ENCODE measurements at regions not wholly inside any gene's neighbourhood (a gene's known extent, or its start where the extent isn't known, plus 50 kb on each side); places are given as distances from the start of the nearest gene placed in this dataset.

- TF ChIP-seq ZNF691 (CRISPR knock-in tag; IDR thresholded peaks at IDR 0.05; ENCODE audit: borderline replicate concordance, low read depth): no peak
- TF ChIP-seq ZNF484 (CRISPR knock-in tag; IDR thresholded peaks at IDR 0.05; ENCODE audit: borderline replicate concordance, low read depth): no peak
- no peak for TF ChIP-seq KIAA2018 (CRISPR knock-in tag; IDR thresholded peaks at IDR 0.05; ENCODE audit: borderline replicate concordance)
- no peak for TF ChIP-seq CEBPZ (IDR thresholded peaks at IDR 0.05; ENCODE audit: low read length)
- TF ChIP-seq AGO2 (optimal IDR thresholded peaks at IDR 0.05; ENCODE audit: low read depth, low read length): no peak
- no peak for TF ChIP-seq ETS1 (CRISPR knock-in tag; IDR thresholded peaks at IDR 0.05)
- TF ChIP-seq ZBTB25 (CRISPR knock-in tag; IDR thresholded peaks at IDR 0.05): no peak
- no peak for TF ChIP-seq ZNF383 (CRISPR knock-in tag; IDR thresholded peaks at IDR 0.05; ENCODE audit: borderline replicate concordance)
- TF ChIP-seq ZNF121 (CRISPR knock-in tag; IDR thresholded peaks at IDR 0.05): no peak
- no peak for TF ChIP-seq MED8 (CRISPR knock-in tag; IDR thresholded peaks at IDR 0.05; ENCODE audit: insufficient replicate concordance)
These were observed 1316.9 kb upstream of the TENM3 start (continued) for GRCh38 chr4:180926277-180926676.

Measured in HepG2 (cell line).